GM18907 (cell line): ENCODE measurements at regions not wholly inside any gene's neighbourhood (a gene's known extent, or its start where the extent isn't known, plus 50 kb on each side); places are given as distances from the start of the nearest gene placed in this dataset.

Experiments used
- ATAC-seq: cut with Tn5 transposase; IDR thresholded peaks from one replicate; pipeline ENCODE4 v1.9.1; 2021; ENCODE audit warnings: mild to moderate bottlenecking, moderate library complexity; ENCODE audit not compliant: unreplicated experiment

DNA sequence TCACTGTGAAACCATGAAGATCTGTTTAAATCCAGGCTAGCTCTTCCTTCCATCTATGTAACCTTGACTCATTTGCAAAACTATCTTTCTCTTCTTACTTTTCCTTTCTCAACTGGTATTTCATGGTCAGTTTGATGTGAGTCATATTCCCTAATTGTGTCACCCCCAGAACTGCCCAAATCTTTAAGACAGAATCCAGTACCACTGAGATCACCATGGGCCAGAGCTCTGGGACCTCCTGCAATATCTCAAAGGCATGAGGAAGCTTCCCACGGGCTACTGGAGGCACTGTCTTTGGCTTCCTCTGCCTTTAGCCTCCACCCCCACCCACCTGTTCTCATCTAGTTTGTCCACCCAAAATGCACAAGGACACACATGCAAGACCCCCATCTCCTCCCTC is 274.4 kb upstream of the FMN2 start:
- no peak for ATAC-seq

DNA sequence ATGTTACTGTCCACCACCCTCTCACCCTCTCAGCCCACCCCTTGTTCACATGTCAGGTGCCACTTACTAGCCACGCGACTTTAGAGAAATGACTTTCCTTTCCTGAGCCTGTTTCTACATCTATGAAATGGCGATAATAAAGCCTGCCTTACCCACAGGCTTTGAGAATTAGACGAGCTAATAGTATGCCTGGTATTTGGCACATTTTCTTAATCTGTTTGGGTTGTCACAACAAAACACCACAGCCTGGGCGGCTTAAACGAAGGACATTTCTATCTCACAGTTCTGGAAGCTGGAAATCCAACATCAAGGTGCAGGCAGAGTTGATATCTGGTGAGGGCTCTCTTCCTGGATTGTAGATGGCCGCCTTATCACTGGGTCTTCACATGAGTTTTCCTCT is 273.9 kb upstream of the FMN2 start:
- ATAC-seq = no peak

DNA sequence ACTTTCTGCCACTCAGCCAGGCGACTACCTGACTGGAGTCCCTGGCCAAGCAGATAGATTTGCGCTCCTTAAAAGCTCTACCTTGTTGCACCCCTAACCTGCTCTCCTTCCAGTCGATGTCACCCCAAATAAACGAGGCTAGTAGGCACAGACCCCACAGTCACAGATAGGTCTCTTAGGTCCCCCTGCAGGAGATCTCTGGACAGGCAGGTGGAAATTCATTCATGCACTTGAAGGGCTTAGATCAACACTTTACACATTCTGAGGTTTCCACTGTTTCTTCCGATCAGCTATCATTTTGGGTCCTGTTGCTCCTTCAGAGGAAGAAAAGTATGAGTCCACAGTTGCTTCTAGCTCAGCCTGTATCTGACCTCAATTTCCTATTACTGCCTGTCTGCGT is 272.6 kb upstream of the FMN2 start:
- ATAC-seq = no peak

DNA sequence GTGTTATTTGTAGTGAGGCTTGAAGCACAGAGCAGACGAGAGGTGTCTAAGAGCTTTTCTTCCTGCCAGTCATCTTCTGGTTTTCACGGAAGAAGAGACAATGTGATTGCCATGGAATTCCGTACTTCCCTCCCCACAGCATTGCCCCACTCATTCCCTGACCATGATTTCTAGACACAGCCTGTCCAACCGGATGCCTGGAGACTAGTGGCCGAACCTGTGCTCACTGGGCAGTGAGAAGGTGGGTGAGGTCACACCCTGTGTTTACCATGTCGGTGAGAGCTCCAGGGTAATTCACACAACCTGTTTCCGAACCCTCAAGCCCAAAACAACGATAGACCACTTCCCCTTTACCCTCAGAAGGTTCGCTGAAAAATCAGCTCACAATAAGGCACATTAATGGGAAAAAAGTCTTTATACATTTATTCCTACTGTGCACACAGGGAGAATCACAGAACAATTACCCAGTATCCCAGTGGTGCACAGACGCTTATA is 271.9 kb upstream of the FMN2 start:
- no peak for ATAC-seq

DNA sequence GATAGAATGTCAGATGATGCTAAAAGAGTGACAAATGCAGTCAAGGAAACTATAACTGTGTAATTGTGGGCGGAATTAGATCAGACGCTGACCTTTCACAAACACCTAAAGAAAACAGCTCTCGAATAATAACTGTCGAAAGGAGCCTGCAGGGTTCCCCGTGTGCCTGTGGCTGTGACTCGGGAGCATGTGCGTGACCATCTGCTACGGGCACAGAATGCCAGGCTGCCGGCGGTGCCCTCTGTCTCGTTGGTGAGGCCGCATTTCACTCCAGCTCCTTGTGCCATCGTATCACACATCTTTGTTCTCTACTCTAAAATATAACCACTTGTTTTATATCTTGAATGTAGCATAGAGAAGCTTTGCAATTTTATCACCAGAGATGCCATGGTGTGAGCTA is 267.8 kb upstream of the FMN2 start:
- no peak for ATAC-seq

DNA sequence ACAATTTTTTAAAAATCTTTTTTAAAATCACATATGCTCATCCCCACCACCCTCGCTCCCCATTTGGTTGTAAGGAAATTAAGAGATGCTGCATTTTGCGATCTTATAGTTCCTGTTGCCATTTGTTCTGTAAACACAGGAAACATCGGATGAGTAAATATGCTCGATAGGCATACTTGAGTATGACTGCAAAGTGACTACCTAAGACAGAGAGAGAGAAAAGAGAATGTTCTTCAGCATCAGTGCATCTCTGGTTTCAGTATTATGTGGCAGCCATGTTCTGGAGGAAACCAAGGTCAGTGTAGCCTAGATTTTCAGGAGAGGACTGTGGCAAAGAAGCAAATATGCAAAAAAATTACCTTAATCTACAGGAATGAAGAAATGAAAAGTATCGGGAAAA is 265.5 kb upstream of the FMN2 start:
- no peak for ATAC-seq

DNA sequence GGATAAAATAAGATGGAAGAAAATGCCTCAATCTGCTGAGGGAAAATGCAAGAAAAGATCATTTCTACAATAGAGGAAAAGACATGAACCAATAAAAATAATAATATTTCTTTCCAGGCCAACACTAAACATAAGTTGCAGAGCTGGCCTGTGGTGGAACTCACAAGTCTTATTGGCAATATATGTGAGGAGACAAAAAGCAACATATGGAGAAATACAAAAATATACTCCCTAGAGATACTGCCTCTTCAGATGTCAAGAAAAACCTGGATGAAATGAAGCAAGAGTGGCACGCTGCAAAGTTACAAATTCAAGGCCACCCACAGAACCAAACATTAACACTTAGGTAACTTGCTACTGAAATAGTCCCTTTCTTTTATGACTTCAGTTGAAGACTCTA is 264.9 kb upstream of the FMN2 start:
- ATAC-seq = no peak

DNA sequence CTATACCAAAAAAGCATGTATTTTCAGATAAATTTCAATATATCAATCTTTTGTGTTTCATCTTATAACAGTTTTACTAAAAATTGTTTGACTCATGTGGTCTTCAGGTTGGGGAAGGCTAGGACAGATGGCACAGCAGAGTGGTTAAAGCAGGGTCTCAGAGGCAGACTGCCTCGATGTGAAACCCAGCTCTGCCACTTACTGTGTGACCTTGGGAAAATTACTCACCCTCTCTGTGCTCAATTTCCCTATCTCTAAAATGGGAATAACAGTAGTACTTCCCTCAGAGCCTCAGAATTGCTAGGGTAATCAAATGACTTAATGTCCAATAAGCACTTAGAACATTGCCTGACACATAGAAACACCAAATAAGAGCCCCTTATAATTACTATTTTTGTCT is 262.1 kb upstream of the FMN2 start:
- ATAC-seq = no peak

DNA sequence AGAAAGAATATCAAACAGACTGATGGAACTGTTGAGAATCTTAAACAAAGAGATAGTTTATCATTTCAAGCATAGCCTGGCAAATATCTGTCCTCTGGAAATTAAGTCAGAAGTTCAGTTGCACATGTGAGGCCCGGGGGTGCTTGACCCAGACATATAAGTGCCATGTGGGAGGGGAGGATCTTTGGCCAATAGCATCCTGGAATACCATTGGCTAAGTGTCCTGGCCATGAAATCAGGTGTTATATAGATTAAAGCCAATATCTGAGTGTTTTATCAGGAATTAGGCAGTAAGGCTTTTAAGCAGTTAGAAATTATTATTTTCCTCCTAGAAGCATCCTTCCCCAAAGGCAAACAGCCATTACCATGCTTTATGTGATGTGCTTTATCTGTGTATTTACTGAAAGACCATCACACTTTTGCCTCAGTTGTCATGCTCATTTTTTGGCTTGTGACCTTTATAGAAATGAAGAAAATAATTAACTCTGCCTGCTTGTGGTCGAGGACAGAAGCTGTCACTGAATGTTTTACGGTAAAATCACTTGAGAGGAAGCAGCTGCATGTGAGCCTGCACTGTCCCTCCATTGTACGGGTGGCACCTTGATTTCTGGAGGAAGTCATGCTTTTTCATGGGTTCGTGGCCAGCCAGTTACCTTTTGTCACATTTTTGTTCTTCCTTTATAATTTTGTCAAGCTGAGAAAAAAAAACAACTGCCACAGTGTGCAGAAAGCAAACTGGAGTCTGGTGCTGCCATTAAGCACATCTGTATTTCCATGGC is 259.9 kb upstream of the FMN2 start:
- no peak for ATAC-seq

DNA sequence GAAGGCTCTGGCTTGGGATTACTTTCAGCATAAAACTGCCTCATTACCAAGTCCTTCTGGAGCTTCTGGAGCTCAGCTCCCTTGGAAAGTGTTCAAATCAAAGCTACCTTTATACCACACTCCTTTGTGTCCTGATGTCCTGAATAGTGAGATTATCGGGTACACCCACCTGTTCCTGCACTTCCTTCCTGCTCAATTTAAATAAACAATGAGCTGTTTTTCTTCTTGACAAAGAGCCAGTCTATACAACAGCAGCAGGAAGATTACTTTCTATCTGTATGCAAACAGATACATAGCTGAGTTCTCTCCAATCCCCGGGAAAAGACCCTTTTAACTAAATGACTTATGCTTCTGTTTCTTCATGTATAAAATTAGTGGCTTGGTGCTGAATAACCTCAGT is 258.0 kb upstream of the FMN2 start:
- no peak for ATAC-seq

DNA sequence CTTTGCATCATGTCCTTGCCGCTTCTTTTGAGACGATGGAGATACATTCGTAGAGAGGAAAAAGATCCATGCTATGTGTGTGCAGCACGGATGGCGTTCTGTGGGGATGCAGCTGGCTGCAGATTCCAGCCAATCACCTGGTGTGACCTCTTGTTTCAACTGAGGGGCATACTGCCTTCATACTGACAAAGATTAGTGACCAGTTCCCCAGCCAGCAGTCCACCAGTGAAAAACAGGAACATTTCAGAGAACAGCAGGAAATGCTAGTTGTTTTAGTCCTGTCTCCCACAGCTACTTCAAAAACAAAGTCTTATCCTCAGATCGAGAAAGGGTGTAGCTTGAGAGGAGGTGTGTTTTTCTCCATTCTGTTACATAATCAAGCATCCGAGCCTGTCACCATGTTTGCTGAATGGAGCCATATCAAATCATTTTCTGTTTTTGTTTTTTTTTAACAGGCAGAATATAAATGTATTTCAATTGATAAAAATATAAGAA is 255.7 kb upstream of the FMN2 start:
- no peak for ATAC-seq

DNA sequence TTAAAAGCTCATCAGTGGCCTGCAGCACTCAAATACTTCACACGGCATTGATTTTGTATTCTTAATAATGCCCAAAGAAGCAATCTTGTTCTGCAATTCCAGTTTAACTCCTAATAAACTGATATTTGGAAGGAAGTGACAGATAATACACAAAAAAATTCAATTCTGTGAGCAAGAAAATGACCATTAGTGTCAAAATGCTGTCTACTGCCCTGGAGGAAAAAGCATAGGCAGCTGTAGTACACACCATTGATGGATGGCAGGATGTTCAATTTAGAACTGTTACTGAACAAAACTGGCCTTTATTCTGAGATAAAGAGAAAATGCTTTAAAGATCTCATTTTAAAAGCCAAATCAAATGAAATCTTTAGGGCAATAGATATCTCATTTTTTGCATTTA is 251.3 kb upstream of the FMN2 start:
- ATAC-seq = no peak

DNA sequence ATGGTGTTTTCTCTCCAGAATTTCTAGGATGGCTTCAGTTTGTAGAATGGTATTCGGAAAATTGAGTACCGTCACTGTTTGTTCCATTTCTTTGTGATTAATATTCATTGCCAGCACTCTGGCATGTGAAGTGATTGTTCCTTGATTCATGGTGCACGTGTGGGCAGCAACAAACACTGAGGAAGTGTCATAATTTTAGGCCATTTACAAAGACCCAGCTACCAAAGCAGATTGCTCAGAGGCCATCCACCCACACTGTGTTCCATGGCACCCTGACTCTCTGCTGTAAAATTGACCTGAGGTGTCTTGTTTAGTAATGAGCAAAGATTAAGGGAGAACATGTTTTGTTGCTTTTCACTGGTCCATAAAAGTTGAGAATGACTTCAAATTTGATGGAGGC is 250.9 kb upstream of the FMN2 start:
- no peak for ATAC-seq

DNA sequence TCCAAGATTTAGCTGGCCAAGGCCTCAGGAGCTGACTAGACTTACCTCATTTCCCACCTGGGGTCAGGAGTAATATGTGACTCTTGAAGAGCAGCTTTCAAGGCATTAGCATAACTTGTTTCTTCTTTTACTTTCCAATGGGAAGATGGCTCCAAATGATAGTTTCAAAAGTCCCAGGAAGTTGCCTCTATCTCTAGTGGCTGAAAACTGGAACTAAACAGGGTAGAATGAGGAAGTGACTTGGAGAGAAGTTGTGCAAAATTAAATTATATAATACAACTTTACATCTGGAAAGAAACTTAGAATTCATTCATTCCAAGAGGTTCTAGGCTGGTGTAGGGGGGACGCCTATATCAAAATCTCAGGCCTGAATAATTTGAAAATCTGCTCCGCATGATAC is 250.1 kb upstream of the FMN2 start:
- no peak for ATAC-seq

DNA sequence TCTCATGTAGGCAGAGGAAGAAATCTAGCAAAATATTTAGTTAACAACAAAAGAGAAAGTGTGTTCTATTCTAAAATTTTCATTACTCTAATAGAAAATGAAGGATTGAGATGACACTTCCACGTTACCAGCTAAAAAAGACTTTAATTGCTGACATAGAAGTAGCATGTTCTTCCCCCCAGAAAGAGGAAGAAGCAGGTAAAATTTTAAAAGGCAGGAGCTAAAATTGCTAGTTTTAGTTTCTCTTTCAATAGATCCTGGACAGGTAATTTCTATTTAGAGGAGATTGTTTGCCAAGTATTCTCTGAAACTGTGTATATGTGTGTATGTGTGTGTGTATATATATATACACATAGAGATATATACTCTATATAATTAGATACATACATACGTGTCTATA is 248.1 kb upstream of the FMN2 start:
- ATAC-seq = no peak

DNA sequence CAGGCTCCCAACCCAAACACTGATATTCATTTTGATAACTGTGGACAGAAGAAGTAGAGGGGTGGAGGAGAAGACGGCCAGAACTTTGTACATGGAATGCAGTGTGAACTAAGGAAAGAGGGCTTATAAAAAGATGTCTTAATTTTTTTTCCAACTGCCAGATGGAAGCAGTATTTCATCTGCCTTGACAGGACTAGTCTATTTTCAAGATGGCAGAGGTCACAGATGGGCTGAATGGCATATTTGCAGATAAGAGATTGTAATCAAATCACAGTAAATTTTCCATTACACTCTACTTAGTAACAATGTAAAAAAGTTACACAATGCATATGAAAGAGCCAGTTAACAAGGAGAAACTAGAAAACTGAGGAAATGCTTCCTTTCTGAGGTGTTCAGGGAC is 246.8 kb upstream of the FMN2 start:
- ATAC-seq = no peak

DNA sequence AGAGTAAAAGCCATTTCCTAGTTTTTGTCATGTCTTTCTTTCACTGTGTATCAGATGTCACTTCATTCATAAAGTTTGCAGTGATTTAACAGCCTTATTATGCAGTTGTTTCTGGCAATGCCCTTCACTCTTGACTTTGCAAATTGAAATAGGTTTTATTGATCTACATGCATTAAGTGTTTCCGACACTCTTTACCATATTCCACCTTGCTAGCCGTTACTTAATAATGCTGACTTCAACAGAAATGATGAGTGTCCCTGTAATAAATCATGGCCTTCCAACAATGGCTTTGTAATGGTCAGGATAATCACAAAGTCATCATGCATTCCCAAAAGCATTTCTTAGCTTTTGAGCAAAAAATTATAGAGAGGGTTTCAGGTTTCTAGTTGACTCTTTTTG is 236.8 kb upstream of the FMN2 start:
- ATAC-seq = no peak

DNA sequence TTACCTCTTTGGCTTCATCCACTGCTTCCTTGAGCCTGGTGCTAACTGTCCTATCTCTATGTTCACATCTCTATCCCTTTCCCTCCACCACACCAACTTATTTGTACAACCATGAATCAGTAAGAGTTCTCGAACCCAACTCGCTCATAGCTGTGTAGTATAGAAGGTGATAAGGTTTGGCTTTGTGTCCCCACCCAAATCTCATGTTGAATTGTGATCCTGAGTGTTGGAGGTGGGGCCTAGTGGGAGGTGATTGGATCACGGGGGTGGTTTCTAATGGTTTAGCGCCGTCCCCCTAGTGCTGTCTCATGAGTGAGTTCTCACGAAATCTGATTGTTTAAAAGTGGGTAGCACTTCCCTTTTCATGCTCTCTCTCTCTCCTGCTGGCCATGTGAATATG is 235.6 kb upstream of the FMN2 start:
- no peak for ATAC-seq

DNA sequence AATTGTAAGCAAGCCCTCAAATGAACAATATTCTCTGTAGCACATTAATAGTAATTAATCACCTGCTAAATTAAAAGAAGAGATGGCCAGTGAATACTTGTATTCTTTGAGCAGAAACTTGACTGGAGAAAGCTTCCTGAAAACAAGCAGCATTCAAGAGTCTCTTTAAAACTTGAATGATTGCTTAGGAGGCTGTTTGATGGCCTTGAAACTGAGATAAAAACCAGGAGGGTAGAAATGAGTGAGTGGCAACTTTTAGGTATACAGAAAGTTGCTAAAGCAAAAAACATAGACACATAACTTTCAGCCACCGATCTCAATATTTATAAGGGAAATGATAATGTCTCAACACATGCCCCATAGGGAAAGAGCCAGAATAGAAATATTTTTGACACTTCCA is 234.8 kb upstream of the FMN2 start:
- no peak for ATAC-seq

DNA sequence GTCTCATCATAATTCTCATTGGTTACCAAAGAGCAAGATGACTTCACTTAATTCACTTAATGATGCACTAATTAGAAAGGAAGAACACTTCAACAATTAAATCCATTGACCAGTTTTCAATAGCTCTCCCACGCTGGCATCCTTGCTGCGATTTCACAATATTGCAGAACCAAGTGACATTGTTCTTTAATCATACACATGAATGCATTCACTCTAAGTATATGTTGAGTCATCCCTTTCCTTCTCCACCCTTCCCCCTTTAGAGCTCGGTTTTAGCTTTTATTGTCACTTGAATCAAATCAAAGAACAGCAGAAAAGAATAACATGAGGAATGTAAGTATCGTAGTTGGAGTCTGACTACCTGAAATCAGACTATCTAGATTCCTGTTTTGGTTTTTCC is 233.6 kb upstream of the FMN2 start:
- ATAC-seq = no peak

DNA sequence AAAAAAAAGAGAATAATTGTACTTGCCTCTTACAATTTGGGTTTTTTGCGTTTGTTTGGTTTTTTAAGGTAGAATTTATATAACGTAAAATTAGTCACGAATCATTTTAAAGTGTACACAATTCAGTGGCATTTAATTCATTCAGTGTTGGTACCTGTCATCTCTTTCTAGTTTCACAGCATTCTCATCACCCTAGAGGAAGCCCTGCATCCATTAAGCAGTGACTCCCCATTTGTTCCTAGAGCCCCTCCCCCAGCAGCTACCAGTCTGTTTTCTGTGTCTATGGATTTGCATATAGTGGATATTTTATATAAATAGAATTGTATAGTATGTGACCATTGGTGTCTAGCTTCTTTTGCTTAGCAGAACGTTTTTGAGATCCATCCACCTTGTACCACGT is 233.2 kb upstream of the FMN2 start:
- no peak for ATAC-seq

DNA sequence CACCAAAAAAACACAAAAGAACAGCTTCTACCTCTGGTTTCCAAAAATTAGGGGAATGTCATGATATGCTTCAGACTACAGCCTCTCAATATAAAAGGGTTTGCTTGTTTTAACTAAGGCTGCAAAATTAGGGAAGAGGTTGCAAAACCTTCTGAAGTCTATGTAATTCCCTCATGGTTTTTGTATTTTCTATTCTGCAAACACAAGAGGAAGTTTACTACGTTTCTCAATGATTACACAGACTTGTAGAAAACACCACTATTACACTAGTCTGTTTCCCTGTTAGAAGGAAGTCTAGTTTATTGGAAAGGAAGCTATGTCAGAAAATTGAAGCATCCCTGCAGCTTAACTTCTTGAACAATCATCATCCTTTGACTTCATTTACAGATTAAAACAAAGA is 229.7 kb upstream of the FMN2 start:
- ATAC-seq = no peak
